Retina (tissue), 1 donor: ENCODE measurements at regions not wholly inside any gene's neighbourhood (a gene's known extent, or its start where the extent isn't known, plus 50 kb on each side); places are given as distances from the start of the nearest gene placed in this dataset.

Experiments
- DNase-seq: peaks from one replicate; pipeline ENCODE4 v3.0.0-alpha.2; 2016

DNA sequence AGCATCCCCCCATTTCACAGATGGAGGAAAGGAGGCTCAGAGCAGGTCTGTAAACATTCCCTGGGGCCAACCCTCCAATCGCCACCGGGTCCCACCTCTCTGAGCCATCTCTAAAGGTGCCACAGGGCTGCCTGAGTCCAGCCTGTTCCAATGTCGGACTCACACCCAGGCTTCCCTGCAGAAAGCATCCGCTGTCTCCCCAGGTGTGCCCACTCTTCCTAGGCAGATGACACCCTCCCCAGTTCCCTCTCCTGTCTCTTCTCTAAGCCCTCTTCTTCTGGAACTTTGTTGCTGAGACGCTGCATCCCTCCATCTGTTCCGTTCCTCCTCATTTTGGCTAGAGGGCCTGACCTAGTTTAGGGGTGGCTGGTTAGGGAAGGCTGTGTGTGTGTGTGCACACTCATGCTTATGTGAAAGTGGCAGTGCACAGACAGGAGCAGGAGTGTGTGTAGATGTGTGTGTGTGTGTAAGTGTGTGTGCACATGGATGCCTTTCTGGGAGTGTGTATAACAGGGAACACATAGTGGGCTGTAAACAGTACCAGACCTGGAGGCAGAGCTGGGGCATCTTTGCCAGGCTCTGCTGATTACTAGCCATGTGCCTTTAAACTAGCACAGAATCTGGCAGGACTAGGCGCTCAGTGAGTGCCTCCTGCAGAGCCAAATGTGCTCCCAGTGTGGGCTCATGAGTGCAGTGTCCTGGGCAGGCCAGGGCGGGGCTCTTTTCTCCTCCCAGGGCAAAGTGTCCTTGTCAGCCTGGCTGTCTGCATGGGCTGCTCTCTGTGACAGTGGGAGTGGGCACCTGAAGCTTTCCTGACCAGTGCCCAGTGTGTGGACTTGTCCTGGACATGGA lies 77.3 kb upstream of the NECTIN1 start:
- DNase-seq: no peak

GRCh38 chr11:119805663-119806062 lies 76.7 kb upstream of the NECTIN1 start:
- DNase-seq: no peak

GRCh38 chr11:119804698-119805097 lies 75.7 kb upstream of the NECTIN1 start:
- DNase-seq: no peak

- DNase-seq: no peak
Observed at GRCh38 chr11:119803726-119804294, 74.8 kb upstream of the NECTIN1 start.

GRCh38 chr11:119803139-119803538 lies 74.1 kb upstream of the NECTIN1 start:
- DNase-seq: no peak

DNA sequence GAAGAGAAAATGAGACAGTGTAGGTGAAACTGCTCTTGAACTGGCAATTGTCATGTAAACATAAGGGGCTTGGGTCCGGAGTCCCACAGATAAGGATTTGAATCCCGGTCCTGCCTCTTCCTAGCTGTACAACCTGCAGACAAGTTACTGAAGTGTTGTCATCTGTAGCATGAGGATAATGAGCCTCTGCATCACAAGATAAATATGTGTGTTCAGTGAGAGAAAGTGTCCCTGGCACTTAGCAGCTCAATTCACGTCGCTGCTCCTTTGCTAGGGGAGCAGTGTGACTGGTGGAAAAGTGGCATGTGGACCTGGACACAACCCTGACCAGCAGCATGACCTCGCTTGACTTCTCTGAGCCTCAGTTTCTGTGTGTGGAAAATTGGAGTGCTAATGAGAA lies 73.7 kb upstream of the NECTIN1 start:
- DNase-seq: no peak

GRCh38 chr11:119800619-119801018 lies 71.6 kb upstream of the NECTIN1 start:
- DNase-seq: no peak

DNA sequence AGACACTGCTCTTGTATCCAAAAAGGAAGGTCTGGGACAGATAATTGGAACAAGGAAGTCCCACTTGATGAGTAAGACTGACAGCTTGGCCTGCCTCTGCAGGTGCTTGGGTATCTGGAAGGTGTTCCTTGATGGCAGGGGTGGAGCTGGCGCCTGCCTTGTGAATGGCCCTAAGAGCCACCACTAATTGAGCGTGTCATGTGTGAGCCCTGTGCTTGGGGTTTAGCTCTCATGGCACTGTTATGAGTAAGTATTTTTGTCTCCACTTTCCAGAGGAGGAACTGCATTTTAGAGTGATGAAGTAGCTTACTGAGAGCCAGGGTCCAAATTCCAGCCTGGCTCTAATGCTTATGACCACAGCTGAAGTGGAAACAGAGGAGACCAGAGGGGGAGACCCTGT lies 71.2 kb upstream of the NECTIN1 start:
- DNase-seq: no peak

- no peak for DNase-seq
Observed at GRCh38 chr11:119798656-119799055, 69.7 kb upstream of the NECTIN1 start.

DNA sequence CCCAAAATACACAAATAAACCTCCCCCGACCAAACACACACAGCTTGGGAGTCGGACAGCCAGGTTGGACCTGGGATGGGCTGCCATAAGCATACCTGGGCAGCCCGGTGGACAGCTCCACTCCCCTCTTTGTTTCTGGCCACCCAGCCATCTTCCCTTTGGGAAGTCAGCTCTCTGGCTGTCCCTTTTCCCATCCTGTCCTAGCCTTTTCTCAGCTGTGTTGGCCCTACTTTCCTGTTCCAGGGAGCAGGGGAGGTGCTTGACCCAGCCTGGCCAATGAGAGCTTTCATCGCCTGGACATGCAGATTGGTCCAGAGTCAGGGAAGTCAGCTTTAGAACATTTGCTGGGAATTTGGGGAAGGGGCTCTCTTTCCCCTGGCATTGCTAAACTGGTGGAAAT lies 68.7 kb upstream of the NECTIN1 start:
- DNase-seq: peak; percentile 33

DNA sequence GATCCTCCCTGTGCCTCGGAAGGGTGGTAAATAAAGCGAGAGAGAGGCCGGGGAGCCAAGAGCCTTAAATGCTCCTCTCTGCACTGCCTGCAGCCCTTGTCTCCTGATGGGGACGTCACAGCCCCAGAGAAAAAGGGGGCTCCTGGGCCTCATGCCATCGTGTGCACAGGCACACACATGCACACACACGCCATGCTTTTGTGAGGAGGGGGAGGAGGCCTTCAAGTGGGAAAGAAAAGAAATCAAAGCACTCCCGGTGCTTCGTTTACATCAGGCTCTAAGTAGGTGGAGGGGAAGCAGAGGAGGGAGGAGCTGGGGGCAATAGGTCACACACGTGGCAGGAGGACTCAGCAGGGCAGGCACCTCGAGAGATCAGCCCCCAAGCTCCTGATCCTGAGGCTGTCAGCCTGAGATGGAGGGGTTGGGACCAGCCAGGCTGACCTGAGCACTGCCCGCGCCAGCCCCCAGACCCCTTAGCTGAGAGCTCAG lies 68.2 kb upstream of the NECTIN1 start:
- peak; percentile 63 for DNase-seq

DNA sequence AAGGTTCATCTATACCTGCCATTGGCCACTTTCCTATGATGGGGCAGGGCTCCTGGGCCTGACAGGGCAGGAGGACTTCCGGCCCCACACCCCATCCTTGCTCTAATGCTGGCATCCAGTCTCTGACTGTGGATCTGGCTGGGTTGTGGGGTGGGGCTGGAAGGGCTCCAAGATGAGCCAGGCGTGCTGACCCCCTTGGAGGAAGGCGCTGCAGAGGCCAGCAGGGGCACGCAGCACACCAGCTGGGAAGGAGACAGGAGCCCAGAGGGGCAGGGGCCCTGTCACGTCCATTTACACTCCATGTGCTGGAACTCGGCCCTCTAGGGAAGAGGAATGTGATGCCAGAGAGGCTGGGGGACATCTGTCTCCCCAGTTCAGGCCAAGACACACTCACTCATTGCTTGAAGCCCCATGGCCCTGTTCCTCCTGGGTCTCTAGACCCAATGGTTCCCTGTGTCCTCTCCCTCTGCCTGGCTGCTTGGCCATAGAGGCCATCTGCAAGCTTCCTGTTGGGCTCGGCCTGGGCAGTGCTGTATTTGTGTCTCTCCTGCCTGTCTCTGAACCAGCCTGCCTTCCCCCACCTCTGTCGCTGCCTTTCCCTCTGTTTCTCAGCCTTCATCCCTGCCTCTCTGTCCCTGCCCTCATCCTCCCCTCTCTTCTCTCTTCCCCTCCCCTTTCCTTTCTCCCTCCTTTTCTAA lies 67.5 kb upstream of the NECTIN1 start:
- peak; percentile 40 for DNase-seq

DNA sequence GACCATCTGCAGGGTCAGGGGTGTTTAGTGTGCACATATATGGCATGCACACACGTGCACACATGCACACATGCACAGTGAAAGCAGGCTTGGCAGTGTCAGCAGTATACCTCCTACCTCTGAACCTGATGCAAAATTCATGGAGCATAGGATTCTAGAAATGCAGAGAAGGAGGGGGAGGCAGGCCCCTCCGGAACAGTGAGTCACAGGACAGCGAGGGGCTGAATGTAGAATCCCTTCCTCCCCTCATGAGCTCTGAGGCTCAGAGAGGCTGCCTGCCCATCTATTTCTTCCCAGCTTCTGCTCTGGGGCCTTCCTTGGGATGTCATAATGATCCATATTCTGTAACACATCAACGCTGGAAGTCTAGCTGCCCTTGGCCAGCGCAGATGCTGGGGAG lies 66.7 kb upstream of the NECTIN1 start:
- no peak for DNase-seq

DNA sequence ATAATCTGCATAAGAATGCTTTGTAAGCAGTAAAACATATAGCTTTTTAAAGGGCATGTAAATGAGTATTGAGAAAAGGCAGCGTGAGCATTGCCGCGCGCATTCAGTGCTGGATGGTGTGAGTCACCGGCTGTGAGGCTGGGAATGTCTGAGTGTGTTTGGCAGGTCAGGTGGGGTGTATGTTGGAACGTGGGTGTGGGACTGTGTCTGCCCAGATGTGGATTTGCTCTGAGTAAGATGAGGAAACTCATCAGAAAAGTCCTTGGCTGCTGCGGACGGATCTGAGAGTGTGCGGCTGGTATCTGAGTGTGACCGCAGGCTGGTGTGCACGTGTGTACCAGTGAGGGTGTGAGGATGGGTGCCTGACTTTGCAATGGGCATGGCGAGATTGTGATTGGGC lies 66.2 kb upstream of the NECTIN1 start:
- DNase-seq: no peak

GRCh38 chr11:119794756-119795155 lies 65.8 kb upstream of the NECTIN1 start:
- DNase-seq: no peak

DNA sequence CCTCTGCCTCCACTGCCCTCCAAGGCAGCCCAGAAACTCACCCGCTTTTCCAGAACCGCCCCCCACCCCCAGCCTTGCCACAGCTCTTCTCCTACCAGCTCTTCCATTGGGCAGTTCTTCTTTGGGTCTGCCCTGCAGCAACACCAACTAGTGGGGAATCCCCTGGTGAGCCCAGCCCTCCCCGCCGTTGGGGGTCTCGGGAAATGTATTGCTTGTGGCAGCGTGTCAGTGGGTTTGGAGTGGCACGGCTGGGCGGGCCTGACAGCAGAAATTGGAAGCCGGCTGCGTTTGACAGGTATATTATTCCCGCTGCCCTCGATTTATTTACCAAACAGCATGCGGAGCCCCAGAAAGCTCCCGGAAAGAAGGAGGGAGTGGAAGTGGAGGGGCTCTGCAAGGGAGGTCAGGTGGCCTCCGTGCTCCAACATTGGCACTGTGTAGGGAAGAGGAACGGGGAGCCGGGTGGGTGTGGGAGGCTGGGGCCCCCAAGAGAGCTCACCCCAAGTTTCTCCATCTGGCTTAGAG lies 65.2 kb upstream of the NECTIN1 start:
- DNase-seq: no peak

GRCh38 chr11:119793335-119793984 lies 64.5 kb upstream of the NECTIN1 start:
- no peak for DNase-seq

DNA sequence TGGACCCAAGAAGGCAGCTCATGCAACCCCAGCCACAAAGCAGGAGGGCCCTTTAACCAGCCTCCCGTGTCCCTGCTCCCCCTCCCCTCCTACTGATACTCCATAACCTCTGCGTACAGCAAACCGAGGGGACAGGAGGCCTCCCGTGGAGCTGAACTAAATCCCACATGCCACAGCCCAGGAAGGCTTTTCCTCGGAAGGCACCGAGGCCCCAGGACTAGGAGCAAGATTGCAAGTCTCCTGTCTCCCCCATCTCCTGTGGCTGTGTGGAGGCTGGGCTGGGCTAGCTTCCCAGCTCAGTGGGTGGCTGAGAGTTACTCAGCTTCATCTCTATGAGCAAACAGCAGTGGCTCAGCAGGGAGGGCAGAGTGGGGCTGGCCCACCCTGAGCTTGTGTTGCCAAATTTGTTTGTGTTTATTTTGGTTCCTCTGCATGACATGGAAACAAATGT lies 62.7 kb upstream of the NECTIN1 start:
- peak; percentile 46 for DNase-seq

DNA sequence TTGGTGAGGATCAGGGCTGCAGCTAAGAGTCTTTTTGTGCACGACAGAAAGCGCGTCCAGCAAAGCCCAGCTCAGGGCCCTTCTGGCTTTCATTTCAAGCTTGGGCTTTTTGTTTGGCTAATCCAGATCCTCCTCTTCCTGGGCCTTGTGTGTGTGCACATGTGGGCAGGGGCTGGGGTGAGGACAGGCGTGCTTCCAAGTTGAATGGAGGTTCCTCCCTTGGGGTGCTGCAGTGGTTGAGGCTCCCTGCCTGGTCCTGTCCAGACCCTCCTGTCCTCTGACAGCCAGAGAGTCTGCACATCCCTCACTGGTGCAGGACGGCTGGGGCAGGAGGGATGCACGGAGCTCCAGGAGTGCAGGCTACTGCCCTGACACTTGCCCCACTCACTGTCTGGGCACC lies 62.0 kb upstream of the NECTIN1 start:
- no peak for DNase-seq

GRCh38 chr11:119790476-119790875 lies 61.5 kb upstream of the NECTIN1 start:
- no peak for DNase-seq

DNA sequence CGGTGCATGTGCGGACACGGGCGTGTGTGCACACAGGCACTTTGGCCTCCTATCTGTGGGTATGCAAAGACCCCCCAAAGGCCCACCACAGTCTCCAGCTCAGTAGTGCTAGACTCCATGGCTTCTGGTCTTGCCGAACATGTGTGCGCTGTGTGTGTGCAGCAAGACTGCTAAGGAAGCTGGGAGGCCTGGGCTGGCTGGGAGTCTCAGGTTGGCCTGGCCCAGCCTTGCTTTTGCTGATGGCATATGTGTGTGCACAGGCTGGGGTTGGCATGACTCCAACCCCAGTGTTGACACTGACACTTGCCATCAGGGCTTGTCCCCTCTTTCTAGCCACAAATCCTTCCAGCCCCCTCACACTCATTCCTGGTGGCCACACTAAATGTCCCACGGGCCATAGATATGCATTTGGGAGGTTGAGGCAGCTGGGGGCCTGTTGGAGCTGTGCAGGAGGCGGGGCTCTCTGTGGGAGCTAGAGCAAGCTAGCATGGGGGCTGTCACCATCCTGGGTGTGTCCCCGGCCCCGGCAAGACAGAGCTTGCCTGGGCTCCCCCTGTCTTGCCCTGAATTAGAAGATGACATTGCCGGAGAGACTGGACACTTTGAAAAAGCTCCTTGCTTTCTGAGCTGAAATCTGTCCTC lies 60.9 kb upstream of the NECTIN1 start:
- no peak for DNase-seq

DNA sequence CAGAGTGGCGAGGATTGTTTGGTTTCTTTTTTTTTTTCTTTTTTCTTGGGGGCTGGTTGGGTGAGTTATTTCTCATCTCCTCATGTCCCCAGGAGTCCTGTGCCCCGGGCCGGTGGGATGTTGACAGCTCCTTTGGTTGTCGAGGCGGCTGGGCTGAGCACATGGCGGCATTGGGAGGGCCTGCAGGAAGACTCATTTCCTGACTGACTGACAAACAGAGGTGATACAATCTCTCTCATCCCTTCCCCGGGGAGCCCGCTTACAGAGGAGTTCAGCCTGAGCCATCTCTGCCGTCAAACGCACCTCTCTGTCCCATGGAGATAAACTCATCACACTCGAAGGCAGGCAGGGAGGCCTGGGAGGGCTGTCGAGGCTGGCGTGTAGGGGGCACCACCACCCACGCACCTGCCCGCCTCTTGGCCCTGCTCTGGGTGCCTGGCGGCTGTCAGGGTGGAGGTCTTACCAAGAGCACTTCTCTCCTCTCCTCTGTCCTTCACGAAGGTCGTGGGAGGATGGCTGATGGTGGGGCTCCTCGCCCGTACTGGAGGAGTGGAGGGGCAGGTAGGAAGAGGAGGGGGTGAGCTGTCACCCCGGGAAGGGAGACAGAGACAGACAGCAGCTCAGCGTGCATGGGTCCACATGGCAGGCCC lies 60.0 kb upstream of the NECTIN1 start:
- no peak for DNase-seq
